ENCODE measurements at regions not wholly inside any gene's neighbourhood (a gene's known extent, or its start where the extent isn't known, plus 50 kb on each side); places are given as distances from the start of the nearest gene placed in this dataset.

DNA sequence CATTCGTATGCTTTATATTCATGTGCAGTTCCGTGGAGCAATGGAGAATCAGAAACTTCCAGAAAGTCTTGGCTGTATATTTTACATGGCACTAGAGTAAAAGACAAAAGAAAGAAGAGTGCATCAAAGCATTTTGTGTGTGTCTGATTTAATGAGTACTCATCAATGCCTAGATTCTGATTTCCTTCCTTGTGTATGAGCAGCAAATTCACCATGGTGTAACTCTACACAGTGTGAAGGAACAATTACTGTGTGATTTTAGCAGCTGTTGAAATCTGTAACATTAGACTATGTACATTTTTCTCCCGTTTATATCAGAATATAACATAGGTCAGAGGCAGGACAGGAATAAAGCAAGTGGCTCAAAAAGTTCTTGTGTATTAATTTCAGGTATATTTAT, 102.0 kb upstream of the TSC22D2 start:
- CTCF ChIA-PET: interaction anchor here (1.7 kb wide), 1 partner anchor 12 kb away, joined by 5 read pairs; no protein-coding TSS in a partner anchor
- POLR2A ChIA-PET: no interaction called here
- no peaks in the 10 kb centered on the region for H3K36me3 ChIP-seq (ENCODE audit: control insufficient read depth, insufficient read depth, low read length)
- H3K4me3 ChIP-seq (ENCODE audit: low read depth, low read length): no peak overlapping the region
- TF ChIP-seq, protein P1, sequence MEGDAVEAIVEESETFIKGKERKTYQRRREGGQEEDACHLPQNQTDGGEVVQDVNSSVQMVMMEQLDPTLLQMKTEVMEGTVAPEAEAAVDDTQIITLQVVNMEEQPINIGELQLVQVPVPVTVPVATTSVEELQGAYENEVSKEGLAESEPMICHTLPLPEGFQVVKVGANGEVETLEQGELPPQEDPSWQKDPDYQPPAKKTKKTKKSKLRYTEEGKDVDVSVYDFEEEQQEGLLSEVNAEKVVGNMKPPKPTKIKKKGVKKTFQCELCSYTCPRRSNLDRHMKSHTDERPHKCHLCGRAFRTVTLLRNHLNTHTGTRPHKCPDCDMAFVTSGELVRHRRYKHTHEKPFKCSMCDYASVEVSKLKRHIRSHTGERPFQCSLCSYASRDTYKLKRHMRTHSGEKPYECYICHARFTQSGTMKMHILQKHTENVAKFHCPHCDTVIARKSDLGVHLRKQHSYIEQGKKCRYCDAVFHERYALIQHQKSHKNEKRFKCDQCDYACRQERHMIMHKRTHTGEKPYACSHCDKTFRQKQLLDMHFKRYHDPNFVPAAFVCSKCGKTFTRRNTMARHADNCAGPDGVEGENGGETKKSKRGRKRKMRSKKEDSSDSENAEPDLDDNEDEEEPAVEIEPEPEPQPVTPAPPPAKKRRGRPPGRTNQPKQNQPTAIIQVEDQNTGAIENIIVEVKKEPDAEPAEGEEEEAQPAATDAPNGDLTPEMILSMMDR (IDR thresholded peaks at IDR 0.05; ENCODE audit: insufficient read depth, low read depth, low read length): no peak
- DNase-seq (ENCODE audit: low read depth): no peak
- no peaks in the 10 kb centered on the region for H3K27me3 ChIP-seq (ENCODE audit: control insufficient read depth, insufficient read depth, low read length)

DNA sequence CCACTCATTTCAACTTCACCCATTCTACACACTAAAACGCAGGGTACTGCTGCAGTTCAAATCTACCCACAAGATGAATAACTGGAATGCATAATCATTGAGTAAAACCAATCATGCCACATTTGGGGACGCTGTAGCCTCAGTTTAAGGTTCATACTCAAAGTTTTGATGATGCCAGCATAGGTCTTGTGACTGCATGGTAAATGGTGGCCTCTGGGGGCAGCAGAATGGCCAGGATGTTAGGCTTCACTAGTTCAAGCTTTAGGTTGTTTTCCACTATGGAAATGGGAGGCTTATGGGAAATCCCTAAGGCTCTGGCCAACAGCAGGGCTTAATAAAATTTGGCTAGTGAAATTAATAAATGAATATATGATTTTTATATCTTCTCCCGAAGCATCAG, 104.3 kb upstream of the TSC22D2 start:
- CTCF ChIA-PET: interaction anchor here (1.3 to 1.5 kb wide), 2 partner anchors 10 to 12 kb away, joined by 3 to 4 read pairs; no protein-coding TSS in a partner anchor
- H3K4me3 ChIP-seq (ENCODE audit: low read depth, low read length): no peak overlapping the region
- H3K36me3 ChIP-seq (ENCODE audit: control insufficient read depth, insufficient read depth, low read length): no peaks in the 10 kb centered on the region
- TF ChIP-seq, protein P1 (IDR thresholded peaks at IDR 0.05; ENCODE audit: insufficient read depth, low read depth, low read length): no peak
- POLR2A ChIA-PET: no interaction called here
- no peaks in the 10 kb centered on the region for H3K27me3 ChIP-seq (ENCODE audit: control insufficient read depth, insufficient read depth, low read length)
- no peak for DNase-seq (ENCODE audit: low read depth)

DNA sequence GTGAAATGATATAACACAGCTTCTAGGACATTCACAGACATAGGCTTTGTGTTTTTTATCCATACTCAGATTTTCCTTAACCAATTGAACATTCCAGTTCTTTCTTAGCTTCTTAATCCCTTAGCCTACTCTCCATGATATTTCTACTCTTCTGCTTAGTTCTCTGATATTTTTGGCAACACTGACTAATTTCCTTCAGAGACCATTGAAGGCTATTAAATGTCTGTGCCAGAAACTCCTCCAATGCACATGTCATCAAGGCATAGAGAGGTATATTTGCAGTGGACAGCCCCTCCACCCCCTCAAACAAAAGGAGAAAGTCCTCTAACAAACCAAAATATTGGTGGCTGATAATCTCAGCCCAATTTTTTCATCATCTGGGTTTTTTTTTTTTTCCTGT, 105.9 kb upstream of the TSC22D2 start:
- Histone ChIP-seq H3K27me3 (ENCODE audit: control insufficient read depth, insufficient read depth, low read length) (no peaks in the 10 kb centered on the region), H3K4me3 (ENCODE audit: low read depth, low read length) (no peak overlapping the region), H3K36me3 (ENCODE audit: control insufficient read depth, insufficient read depth, low read length) (no peaks in the 10 kb centered on the region)
- ChIA-PET CTCF (no interaction called here), POLR2A (no interaction called here)
- DNase-seq (ENCODE audit: low read depth): no peak
- TF ChIP-seq, protein P1 (IDR thresholded peaks at IDR 0.05; ENCODE audit: insufficient read depth, low read depth, low read length): no peak

DNA sequence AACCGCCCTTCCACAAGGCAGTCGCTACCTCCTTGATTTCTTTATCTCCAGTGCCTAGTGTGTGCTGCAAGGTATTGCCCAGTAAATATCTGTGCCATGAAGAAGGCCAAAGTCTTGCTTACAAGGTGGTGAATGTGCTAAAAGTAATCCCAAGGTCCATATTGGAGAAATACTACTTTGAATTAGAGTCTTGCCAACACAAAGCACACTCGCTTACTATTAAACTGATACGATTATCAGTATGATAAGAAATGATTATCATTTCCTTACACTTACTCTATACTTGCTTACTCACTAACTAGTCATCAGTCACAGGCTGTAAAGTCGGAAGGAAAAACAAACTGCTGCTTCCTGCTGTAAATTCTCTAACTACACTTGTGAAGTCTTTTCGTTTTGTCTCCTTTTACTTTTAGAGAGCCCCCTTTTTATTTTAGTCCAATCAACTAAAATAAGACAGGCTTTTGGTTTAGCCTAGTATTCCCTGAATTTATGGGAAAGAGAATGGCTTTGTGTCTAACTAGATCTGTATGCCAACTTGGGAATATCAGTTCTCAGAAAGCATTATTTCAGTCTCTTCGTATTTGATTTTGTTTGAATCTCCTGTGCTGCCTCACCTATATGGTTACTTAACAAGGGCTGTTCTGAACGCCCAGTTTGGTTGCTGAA, 107.1 kb upstream of the TSC22D2 start:
- ChIA-PET CTCF (interaction anchor here (1.1 kb wide), 1 partner anchor 16 kb away, joined by 4 read pairs; no protein-coding TSS in a partner anchor), POLR2A (no interaction called here)
- TF ChIP-seq, protein P1 (IDR thresholded peaks at IDR 0.05; ENCODE audit: insufficient read depth, low read depth, low read length): no peak
- Histone ChIP-seq H3K4me3 (ENCODE audit: low read depth, low read length) (no peak overlapping the region), H3K36me3 (ENCODE audit: control insufficient read depth, insufficient read depth, low read length) (no peaks in the 10 kb centered on the region), H3K27me3 (ENCODE audit: control insufficient read depth, insufficient read depth, low read length) (no peaks in the 10 kb centered on the region)
- no peak for DNase-seq (ENCODE audit: low read depth)

DNA sequence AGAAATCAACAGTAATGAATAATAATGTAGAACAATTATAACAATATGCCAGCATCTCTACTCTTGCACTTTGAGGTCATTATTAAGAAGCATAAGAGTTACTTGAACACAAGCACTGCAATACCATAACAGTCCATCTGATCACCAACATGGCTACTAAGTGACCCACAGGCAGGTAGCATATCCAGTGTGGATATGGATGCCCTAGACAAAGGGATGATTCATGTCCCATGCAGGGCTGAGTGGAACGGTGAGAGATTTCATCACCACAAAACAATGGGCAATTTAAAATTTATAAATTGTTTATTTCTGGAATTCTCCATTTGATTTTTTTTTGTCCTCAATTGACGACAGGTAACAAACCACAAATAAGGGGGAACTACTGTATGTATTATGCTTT, 107.7 kb upstream of the TSC22D2 start:
- ChIA-PET POLR2A (no interaction called here), CTCF (interaction anchor here (1.1 kb wide), 1 partner anchor 16 kb away, joined by 4 read pairs; no protein-coding TSS in a partner anchor)
- TF ChIP-seq, protein P1 (IDR thresholded peaks at IDR 0.05; ENCODE audit: insufficient read depth, low read depth, low read length): no peak
- H3K36me3 ChIP-seq (ENCODE audit: control insufficient read depth, insufficient read depth, low read length): no peaks in the 10 kb centered on the region
- no peak for DNase-seq (ENCODE audit: low read depth)
- H3K27me3 ChIP-seq (ENCODE audit: control insufficient read depth, insufficient read depth, low read length): no peaks in the 10 kb centered on the region
- no peak overlapping the region for H3K4me3 ChIP-seq (ENCODE audit: low read depth, low read length)
